ENCODE measurements at regions not wholly inside any gene's neighbourhood (a gene's known extent, or its start where the extent isn't known, plus 50 kb on each side); places are given as distances from the start of the nearest gene placed in this dataset.

GRCh38 chr7:41183741-41184140, 519.1 kb downstream of the INHBA start:
- DNase-seq (ENCODE audit: low read depth): no peak
- H3K4me3 ChIP-seq (ENCODE audit: low read depth, low read length): no peak overlapping the region
- TF ChIP-seq CTCF (IDR thresholded peaks at IDR 0.05; ENCODE audit: insufficient read depth, low read length): no peak

- DNase-seq (ENCODE audit: low read depth): no peak
- TF ChIP-seq CTCF (IDR thresholded peaks at IDR 0.05; ENCODE audit: insufficient read depth, low read length): no peak
- H3K4me3 ChIP-seq (ENCODE audit: low read depth, low read length): no peak overlapping the region
These were observed 520.1 kb downstream of the INHBA start for GRCh38 chr7:41182782-41183181.

- no peak for DNase-seq (ENCODE audit: low read depth)
- TF ChIP-seq CTCF (IDR thresholded peaks at IDR 0.05; ENCODE audit: insufficient read depth, low read length): no peak
- no peak overlapping the region for H3K4me3 ChIP-seq (ENCODE audit: low read depth, low read length)
These were observed 527.5 kb downstream of the INHBA start for GRCh38 chr7:41175435-41175834.

GRCh38 chr7:41174521-41174920, 528.4 kb downstream of the INHBA start:
- DNase-seq (ENCODE audit: low read depth): no peak
- no peak for TF ChIP-seq CTCF (IDR thresholded peaks at IDR 0.05; ENCODE audit: insufficient read depth, low read length)
- H3K4me3 ChIP-seq (ENCODE audit: low read depth, low read length): no peak overlapping the region

- H3K4me3 ChIP-seq (ENCODE audit: low read depth, low read length): no peak overlapping the region
- no peak for TF ChIP-seq CTCF (IDR thresholded peaks at IDR 0.05; ENCODE audit: insufficient read depth, low read length)
- no peak for DNase-seq (ENCODE audit: low read depth)
These were observed 532.4 kb downstream of the INHBA start for GRCh38 chr7:41170466-41170865.

- H3K4me3 ChIP-seq (ENCODE audit: low read depth, low read length): no peak overlapping the region
- TF ChIP-seq CTCF (IDR thresholded peaks at IDR 0.05; ENCODE audit: insufficient read depth, low read length): no peak
- DNase-seq (ENCODE audit: low read depth): no peak
These were observed 533.6 kb downstream of the INHBA start for GRCh38 chr7:41169317-41169716.

GRCh38 chr7:41167836-41168235, 535.1 kb downstream of the INHBA start:
- TF ChIP-seq CTCF (IDR thresholded peaks at IDR 0.05; ENCODE audit: insufficient read depth, low read length): no peak
- no peak overlapping the region for H3K4me3 ChIP-seq (ENCODE audit: low read depth, low read length)
- DNase-seq (ENCODE audit: low read depth): no peak

Measured in fibroblast of the aortic adventitia (primary cell).